ENCODE measurements at regions not wholly inside any gene's neighbourhood (a gene's known extent, or its start where the extent isn't known, plus 50 kb on each side); places are given as distances from the start of the nearest gene placed in this dataset.

DNA sequence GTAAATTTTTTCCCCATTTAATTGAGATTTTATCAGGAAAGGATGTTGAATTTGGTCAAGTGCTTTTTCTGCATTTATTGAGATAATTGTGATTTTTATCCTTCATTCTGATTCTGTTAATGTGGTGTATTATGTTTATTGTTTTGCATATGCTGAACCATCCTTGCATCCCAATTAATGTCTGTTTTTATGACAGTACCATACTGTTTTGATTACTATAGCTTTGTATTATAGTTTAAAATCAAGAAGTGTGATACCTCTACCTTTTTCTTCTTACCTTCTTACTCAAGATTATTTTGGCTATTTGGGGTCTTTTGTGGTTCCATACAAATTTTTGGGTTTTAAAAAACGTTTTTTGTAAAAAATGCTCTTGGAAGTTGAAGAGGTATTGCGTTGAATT, 357.2 kb downstream of the REEP3 start:
- H3K4me3 ChIP-seq (ENCODE audit: low read depth, low read length), result no peak overlapping the region
- TF ChIP-seq CTCF (IDR thresholded peaks at IDR 0.05; ENCODE audit: borderline replicate concordance, insufficient read depth, low read depth, low read length), result no peak

DNA sequence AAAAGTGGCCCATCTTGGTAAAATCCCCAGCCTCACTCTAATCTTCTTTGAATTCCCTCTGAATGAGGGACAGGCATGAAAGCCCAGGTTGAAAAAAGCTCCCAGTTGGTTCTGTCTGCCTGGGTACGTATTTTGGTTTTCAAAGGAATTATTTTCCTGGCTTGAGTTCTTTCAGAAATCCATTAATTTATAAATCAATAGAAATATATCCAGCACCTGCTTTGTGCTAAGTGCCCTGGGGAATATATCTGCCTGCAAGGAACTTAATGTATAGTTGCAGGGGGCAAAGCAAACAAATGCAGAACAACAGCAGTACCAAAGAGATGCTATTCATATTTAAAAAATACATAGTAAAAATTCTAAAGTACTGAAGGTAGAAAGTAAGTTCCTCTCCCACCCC, 362.7 kb downstream of the REEP3 start:
- TF ChIP-seq CTCF (IDR thresholded peaks at IDR 0.05; ENCODE audit: borderline replicate concordance, insufficient read depth, low read depth, low read length), result no peak
- no peak overlapping the region for H3K4me3 ChIP-seq (ENCODE audit: low read depth, low read length)

DNA sequence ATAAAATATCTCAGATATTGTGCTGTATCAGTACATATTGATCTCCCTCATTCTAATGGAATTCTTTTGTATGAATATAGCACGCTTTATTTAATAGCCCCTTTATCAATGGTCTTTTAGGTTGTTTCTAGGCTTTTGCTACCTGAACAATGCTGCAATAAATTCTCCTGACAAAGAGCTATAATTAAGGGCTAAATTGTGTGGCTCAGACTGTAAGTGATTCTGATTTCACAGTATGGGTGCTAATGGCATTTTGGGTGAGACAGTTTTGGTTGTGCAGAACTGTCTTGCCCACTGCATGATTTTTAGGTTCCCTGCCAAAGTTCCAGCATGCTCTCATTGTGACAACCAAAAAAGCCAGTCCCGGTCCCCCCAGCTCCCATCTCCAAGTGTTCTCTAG, 363.2 kb downstream of the REEP3 start:
- TF ChIP-seq CTCF (IDR thresholded peaks at IDR 0.05; ENCODE audit: borderline replicate concordance, insufficient read depth, low read depth, low read length), result no peak
- H3K4me3 ChIP-seq (ENCODE audit: low read depth, low read length), result no peak overlapping the region

DNA sequence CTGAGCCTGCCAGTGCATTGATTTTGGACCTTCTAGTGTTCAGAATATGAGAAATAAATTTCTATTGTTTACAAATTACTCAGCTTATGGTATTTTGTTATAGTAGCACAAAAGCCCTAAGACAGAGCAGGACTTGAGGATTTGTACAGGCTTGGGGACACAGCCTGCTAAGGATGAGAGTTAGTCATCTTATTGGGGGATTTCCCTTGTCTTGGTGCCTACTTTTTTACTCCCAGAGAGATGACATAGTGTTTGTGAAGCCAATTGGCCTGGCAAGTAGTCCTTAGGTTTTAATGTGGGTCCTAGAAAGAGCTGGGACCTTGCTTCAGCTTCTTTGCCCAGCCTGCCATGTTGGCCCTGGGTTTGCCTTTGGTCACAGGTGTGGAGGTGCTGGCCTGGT, 364.0 kb downstream of the REEP3 start:
- H3K4me3 ChIP-seq (ENCODE audit: low read depth, low read length), result no peak overlapping the region
- TF ChIP-seq CTCF (IDR thresholded peaks at IDR 0.05; ENCODE audit: borderline replicate concordance, insufficient read depth, low read depth, low read length), result no peak

GRCh38 chr10:63886281-63887022, 365.3 kb downstream of the REEP3 start:
- no peak overlapping the region for H3K4me3 ChIP-seq (ENCODE audit: low read depth, low read length)
- TF ChIP-seq CTCF (IDR thresholded peaks at IDR 0.05; ENCODE audit: borderline replicate concordance, insufficient read depth, low read depth, low read length), result no peak

DNA sequence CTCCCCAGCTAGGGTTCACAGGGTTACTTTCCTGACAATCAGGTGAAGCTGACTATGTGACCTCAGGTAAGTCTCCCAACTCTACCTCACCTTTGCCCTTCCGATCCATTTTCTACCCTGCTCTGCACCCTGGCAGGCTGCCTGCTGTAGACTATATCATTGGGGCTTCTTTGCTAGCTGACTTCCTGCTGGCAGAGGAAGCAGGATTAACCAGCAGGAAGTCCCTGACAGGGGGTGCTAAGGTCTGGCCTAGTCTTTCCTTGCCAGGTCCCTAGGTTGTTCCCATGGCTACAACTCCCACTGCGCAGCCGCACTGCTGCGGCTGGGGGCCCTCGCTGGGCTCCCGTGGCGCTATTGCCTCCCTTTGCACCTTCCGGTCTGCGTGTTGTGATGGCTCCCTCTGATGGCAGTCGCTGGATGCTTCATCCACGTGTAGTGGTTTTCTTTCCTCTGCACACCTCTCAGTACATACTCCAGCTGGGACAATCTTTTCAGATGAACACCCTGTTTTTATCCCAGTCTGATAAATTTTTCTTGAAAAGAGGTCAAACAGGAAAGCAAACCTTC, 365.9 kb downstream of the REEP3 start:
- TF ChIP-seq CTCF (IDR thresholded peaks at IDR 0.05; ENCODE audit: borderline replicate concordance, insufficient read depth, low read depth, low read length), result no peak
- H3K4me3 ChIP-seq (ENCODE audit: low read depth, low read length), result no peak overlapping the region

All from GM12875 (cell line).